Upper lobe of right lung (tissue), 1 donor: ENCODE measurements at regions not wholly inside any gene's neighbourhood (a gene's known extent, or its start where the extent isn't known, plus 50 kb on each side); places are given as distances from the start of the nearest gene placed in this dataset.

ENCODE experiments used
- ATAC-seq: fragments of 200-7000 bp; cut with Tn5 transposase; one replicate; pipeline ENCODE4 v1.9.1; 2020; ENCODE audit warnings: mild to moderate bottlenecking, moderate library complexity
- DNase-seq: peaks from one replicate; pipeline ENCODE4 v3.0.0-alpha.2; 2020
- H3K27ac ChIP-seq: fragments of 200-600 bp; one replicate; pipeline ENCODE4 v1.8.0; 2022
- H3K27me3 ChIP-seq: fragments of 200-600 bp; one replicate; pipeline ENCODE4 v1.8.0; 2022; ENCODE audit warnings: mild to moderate bottlenecking
- H3K36me3 ChIP-seq: fragments of 200-600 bp; one replicate; pipeline ENCODE4 v1.8.0; 2022
- H3K4me1 ChIP-seq: fragments of 200-600 bp; one replicate; pipeline ENCODE4 v1.8.0; 2022
- H3K4me3 ChIP-seq: fragments of 200-600 bp; one replicate; pipeline ENCODE4 v1.8.0; 2022; ENCODE audit warnings: mild to moderate bottlenecking
- H3K9me3 ChIP-seq: fragments of 200-600 bp; one replicate; pipeline ENCODE4 v1.8.0; 2022
- intact Hi-C: fragments of 100-400 bp; cut with DNase I; formaldehyde crosslinking; loops from one replicate; pipeline ENCODE4 v1.11.0; 2022
- TF ChIP-seq, protein P1 (sequence below): fragments of 200-600 bp; IDR thresholded peaks from one replicate; pipeline ENCODE4 v1.8.0; 2022; ENCODE audit warnings: antibody characterized with exemption
- donor health status: DM: no; HTN: yes; CAD: no; lungs with severe emphysema.

DNA sequence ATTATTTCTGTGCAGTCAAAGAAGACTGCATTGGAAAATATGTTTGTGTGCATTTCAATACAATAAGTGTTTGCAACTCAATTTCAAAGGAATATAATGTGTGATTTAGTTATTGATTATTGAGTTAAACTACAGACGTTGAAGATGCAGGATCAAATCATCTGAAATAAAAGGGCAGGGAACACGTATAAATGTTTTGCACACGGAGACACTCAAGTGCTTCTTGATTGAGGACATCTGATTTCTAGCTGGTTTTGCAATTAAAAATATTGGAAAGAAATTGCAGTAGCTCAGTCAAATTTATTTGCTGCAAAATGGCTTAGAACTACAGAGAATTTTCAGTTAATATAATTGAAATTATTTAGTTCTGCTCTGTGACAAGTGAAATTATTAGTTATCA lies 412.7 kb downstream of the UTRN start:
- H3K4me1 ChIP-seq = peaks cover 10% of the 10 kb centered on the region
- TF ChIP-seq, protein P1, sequence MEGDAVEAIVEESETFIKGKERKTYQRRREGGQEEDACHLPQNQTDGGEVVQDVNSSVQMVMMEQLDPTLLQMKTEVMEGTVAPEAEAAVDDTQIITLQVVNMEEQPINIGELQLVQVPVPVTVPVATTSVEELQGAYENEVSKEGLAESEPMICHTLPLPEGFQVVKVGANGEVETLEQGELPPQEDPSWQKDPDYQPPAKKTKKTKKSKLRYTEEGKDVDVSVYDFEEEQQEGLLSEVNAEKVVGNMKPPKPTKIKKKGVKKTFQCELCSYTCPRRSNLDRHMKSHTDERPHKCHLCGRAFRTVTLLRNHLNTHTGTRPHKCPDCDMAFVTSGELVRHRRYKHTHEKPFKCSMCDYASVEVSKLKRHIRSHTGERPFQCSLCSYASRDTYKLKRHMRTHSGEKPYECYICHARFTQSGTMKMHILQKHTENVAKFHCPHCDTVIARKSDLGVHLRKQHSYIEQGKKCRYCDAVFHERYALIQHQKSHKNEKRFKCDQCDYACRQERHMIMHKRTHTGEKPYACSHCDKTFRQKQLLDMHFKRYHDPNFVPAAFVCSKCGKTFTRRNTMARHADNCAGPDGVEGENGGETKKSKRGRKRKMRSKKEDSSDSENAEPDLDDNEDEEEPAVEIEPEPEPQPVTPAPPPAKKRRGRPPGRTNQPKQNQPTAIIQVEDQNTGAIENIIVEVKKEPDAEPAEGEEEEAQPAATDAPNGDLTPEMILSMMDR = no peak
- H3K27me3 ChIP-seq = no peaks in the 10 kb centered on the region
- intact Hi-C loops = no loop called here
- no peak overlapping the region for H3K4me3 ChIP-seq
- peaks cover 7% of the 10 kb centered on the region for H3K36me3 ChIP-seq
- H3K9me3 ChIP-seq = no peaks in the 10 kb centered on the region
- DNase-seq (no peak), ATAC-seq (no peak)
- H3K27ac ChIP-seq = no peak overlapping the region

DNA sequence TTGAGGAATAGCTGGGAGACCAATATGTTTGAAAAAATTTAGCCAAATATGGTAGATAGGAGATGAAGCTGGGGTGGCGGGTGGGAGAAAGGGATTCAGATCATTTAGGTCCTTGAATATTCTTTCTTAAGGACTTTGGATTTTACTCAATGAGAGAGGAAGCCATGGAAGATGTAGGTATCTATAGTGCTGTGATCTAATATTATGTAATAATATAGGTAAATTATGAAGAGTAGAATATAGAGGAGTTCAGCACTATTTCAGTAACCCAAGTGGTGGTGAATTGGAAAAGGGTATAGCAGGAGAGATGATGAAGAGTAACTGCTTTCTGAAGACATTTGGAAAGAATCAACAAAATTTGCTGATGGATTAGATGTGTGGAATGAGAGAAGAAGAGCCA lies 417.6 kb downstream of the UTRN start:
- DNase-seq (no peak), ATAC-seq (no peak)
- no peaks in the 10 kb centered on the region for H3K4me1 ChIP-seq
- no peak overlapping the region for H3K4me3 ChIP-seq
- H3K9me3 ChIP-seq = no peaks in the 10 kb centered on the region
- intact Hi-C loops = no loop called here
- no peaks in the 10 kb centered on the region for H3K27me3 ChIP-seq
- TF ChIP-seq, protein P1 = no peak
- peaks cover 18% of the 10 kb centered on the region for H3K36me3 ChIP-seq
- no peak overlapping the region for H3K27ac ChIP-seq

DNA sequence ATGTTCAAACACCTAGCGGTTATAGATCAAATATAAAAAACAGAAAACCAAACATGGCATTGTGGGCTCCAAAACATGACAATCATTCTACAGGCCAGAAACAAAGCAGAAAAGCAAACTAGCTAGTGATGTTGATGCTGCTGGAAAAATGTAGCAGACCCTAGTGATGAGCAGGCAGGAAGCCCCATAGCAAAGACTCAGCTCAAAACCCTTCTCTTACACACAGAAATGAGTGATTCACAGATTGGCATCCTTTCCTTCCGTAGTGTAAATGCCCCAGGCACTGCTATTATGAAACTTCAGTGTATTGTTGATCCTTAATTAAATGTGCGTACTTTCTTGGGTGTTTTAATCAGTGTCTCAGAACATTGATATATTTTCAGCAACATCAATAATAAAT lies 425.1 kb downstream of the UTRN start:
- TF ChIP-seq, protein P1 = no peak
- ATAC-seq (no peak), DNase-seq (no peak)
- no peaks in the 10 kb centered on the region for H3K9me3 ChIP-seq
- intact Hi-C loops = no loop called here
- H3K4me1 ChIP-seq = no peaks in the 10 kb centered on the region
- no peaks in the 10 kb centered on the region for H3K27me3 ChIP-seq
- H3K36me3 ChIP-seq = peaks cover 10% of the 10 kb centered on the region
- H3K27ac ChIP-seq = no peak overlapping the region
- no peak overlapping the region for H3K4me3 ChIP-seq

DNA sequence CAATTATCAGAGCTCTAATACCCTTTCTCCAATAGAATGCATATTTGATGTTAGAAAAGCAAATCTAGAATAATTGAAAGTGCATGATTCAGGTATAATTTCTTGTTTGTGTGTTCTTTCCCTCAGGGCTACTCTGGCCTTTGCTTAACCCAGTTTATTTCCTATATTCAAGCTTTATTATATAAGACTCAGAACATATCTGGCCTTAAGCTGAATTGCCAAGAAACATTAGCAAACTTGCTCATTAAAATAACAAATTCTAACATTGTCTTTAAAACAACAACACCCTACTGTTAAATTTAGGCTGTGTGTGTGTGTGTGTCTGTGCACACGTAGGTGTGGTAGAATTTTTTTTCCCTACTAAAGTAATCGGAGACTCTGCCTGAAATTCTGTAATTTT lies 426.5 kb downstream of the UTRN start:
- DNase-seq (no peak), ATAC-seq (no peak)
- Histone ChIP-seq H3K4me3 (no peak overlapping the region), H3K4me1 (no peaks in the 10 kb centered on the region), H3K9me3 (no peaks in the 10 kb centered on the region), H3K36me3 (no peaks in the 10 kb centered on the region), H3K27me3 (no peaks in the 10 kb centered on the region), H3K27ac (no peak overlapping the region)
- intact Hi-C loops = no loop called here
- TF ChIP-seq, protein P1 = no peak

DNA sequence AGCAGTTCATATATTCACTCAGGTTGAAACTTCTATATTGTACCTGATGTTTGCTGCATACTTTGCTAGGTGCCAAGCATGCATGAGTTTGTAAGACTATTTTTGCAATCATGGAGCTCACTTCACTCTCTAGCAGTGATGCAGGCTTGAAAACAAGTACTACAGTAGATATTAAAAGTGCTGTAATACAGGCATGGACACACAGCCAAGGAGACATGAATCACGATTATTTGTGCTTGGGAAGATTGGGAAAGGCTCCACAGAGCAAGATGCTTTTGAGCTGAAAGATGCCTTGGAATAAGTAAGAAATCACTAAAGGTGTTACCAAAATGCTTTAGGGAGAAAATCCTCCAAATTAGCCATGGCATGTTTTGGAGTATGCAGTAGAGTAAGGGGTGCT lies 427.4 kb downstream of the UTRN start:
- ATAC-seq = no peak

More for the DNA sequence above, 427.4 kb downstream of the UTRN start:
- intact Hi-C loops = no loop called here
- DNase-seq = no peak
- Histone ChIP-seq H3K9me3 (no peaks in the 10 kb centered on the region), H3K27me3 (no peaks in the 10 kb centered on the region), H3K4me1 (no peaks in the 10 kb centered on the region), H3K36me3 (no peaks in the 10 kb centered on the region), H3K4me3 (no peak overlapping the region), H3K27ac (no peak overlapping the region)
- TF ChIP-seq, protein P1 = no peak
